PC-3 (cell line): ENCODE measurements at regions not wholly inside any gene's neighbourhood (a gene's known extent, or its start where the extent isn't known, plus 50 kb on each side); places are given as distances from the start of the nearest gene placed in this dataset.

Experiments used
- EZH2phosphoT487 ChIP-seq: fragments of 300-600 bp; sonication (generic); IDR thresholded peaks from 2 replicates; pipeline ENCODE4 v1.6.1; 2018; ENCODE audit warnings: mild to moderate bottlenecking, antibody characterized with exemption, low read length, borderline replicate concordance
- TF ChIP-seq, protein P1 (sequence below): fragments of 300-600 bp; sonication (generic); conservative IDR thresholded peaks from 2 replicates; pipeline ENCODE4 v1.5.1; 2017; ENCODE audit warnings: antibody characterized with exemption, low read depth, mild to moderate bottlenecking, low read length

GRCh38 chr10:106436123-106436715, 728.3 kb downstream of the SORCS1 start:
- TF ChIP-seq, protein P1, sequence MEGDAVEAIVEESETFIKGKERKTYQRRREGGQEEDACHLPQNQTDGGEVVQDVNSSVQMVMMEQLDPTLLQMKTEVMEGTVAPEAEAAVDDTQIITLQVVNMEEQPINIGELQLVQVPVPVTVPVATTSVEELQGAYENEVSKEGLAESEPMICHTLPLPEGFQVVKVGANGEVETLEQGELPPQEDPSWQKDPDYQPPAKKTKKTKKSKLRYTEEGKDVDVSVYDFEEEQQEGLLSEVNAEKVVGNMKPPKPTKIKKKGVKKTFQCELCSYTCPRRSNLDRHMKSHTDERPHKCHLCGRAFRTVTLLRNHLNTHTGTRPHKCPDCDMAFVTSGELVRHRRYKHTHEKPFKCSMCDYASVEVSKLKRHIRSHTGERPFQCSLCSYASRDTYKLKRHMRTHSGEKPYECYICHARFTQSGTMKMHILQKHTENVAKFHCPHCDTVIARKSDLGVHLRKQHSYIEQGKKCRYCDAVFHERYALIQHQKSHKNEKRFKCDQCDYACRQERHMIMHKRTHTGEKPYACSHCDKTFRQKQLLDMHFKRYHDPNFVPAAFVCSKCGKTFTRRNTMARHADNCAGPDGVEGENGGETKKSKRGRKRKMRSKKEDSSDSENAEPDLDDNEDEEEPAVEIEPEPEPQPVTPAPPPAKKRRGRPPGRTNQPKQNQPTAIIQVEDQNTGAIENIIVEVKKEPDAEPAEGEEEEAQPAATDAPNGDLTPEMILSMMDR, result no peak
- TF ChIP-seq EZH2phosphoT487, result no peak
